Trophoblast cell (in vitro differentiated cells and primary cell): ENCODE measurements at regions not wholly inside any gene's neighbourhood (a gene's known extent, or its start where the extent isn't known, plus 50 kb on each side); places are given as distances from the start of the nearest gene placed in this dataset.
"Not testable (repeated sequence)": the region's sequence is repeated elsewhere in the genome, so short reads cannot be mapped to it uniquely, and the experiment has no call there.

Experiments
- DNase-seq, 2 donors: peaks; one replicate each; pipeline ENCODE4 v3.0.0-alpha.2; 2016
- H2AFZ ChIP-seq: 2 replicates; pipeline ENCODE4 v1.6.1; 2013; ENCODE audit warnings: low read length, moderate library complexity, mild to moderate bottlenecking; ENCODE audit not compliant: insufficient read depth, poor library complexity
- H2AK5ac ChIP-seq: 2 replicates; pipeline ENCODE4 v1.6.1; 2013; ENCODE audit warnings: mild to moderate bottlenecking, low read length
- H2BK120ac ChIP-seq: 2 replicates; pipeline ENCODE4 v1.6.1; 2013; ENCODE audit warnings: low read length, mild to moderate bottlenecking, moderate library complexity; ENCODE audit not compliant: insufficient read depth, poor library complexity
- H2BK12ac ChIP-seq: 2 replicates; pipeline ENCODE4 v1.6.1; 2013; ENCODE audit warnings: mild to moderate bottlenecking, low read length, moderate library complexity
- H2BK5ac ChIP-seq: 2 replicates; pipeline ENCODE4 v1.6.1; 2013; ENCODE audit warnings: low read length, low read depth, moderate library complexity, mild to moderate bottlenecking; ENCODE audit not compliant: poor library complexity
- H3K14ac ChIP-seq: 2 replicates; pipeline ENCODE4 v1.6.1; 2013; ENCODE audit warnings: mild to moderate bottlenecking, low read length
- H3K18ac ChIP-seq: 2 replicates; pipeline ENCODE4 v1.6.1; 2013; ENCODE audit warnings: mild to moderate bottlenecking, low read length
- H3K23ac ChIP-seq: 2 replicates; pipeline ENCODE4 v1.6.1; 2013; ENCODE audit warnings: low read length
- H3K27ac ChIP-seq: 2 replicates; pipeline ENCODE4 v1.5.1; 2013; ENCODE audit warnings: low read depth, mild to moderate bottlenecking, inconsistent platforms, low read length, moderate library complexity
- H3K27me3 ChIP-seq: 2 replicates; pipeline ENCODE4 v1.6.1; 2013; ENCODE audit warnings: inconsistent platforms, mild to moderate bottlenecking, low read length, moderate library complexity; ENCODE audit not compliant: insufficient read depth
- H3K36me3 ChIP-seq, 2 experiments: 1 replicate in 1 of 2; 2 replicates in 1 of 2; pipeline ENCODE4 v1.6.1; 2013; ENCODE audit warnings: low read length in 2 of 2, mild to moderate bottlenecking in 2 of 2, moderate library complexity in 1 of 2; ENCODE audit not compliant: insufficient read depth in 2 of 2, control insufficient read depth in 1 of 2
- H3K4ac ChIP-seq: 2 replicates; pipeline ENCODE4 v1.6.1; 2013; ENCODE audit warnings: low read depth, mild to moderate bottlenecking, low read length, moderate library complexity
- H3K4me1 ChIP-seq, 2 experiments: 1 replicate in 1 of 2; 2 replicates in 1 of 2; pipeline ENCODE4 v1.6.1; 2013; ENCODE audit warnings: low read length in 2 of 2, mild to moderate bottlenecking in 2 of 2, moderate library complexity in 1 of 2; ENCODE audit not compliant: insufficient read depth in 2 of 2, control insufficient read depth in 1 of 2
- H3K4me2 ChIP-seq: 2 replicates; pipeline ENCODE4 v1.6.1; 2013; ENCODE audit warnings: inconsistent platforms, mild to moderate bottlenecking, low read length, moderate library complexity
- H3K4me3 ChIP-seq: 2 replicates; pipeline ENCODE4 v1.5.1; 2013; ENCODE audit warnings: mild to moderate bottlenecking, low read depth, low read length, inconsistent platforms
- H3K79me1 ChIP-seq: one replicate; pipeline ENCODE4 v1.6.1; 2013; ENCODE audit warnings: low read length
- H3K79me2 ChIP-seq: 2 replicates; pipeline ENCODE4 v1.6.1; 2013; ENCODE audit warnings: low read length, mild to moderate bottlenecking; ENCODE audit not compliant: control insufficient read depth, insufficient read depth, poor library complexity
- H3K9ac ChIP-seq: 2 replicates; pipeline ENCODE4 v1.6.1; 2013; ENCODE audit warnings: mild to moderate bottlenecking, low read length
- H3K9me3 ChIP-seq: 2 replicates; pipeline ENCODE4 v1.6.1; 2013; ENCODE audit warnings: low read depth, mild to moderate bottlenecking, control low read depth, inconsistent platforms, low read length; ENCODE audit not compliant: insufficient read depth
- H4K12ac ChIP-seq: 2 replicates; pipeline ENCODE4 v1.6.1; 2013; ENCODE audit warnings: low read depth, mild to moderate bottlenecking, low read length, moderate library complexity
- H4K8ac ChIP-seq: 2 replicates; pipeline ENCODE4 v1.6.1; 2013; ENCODE audit warnings: low read depth, mild to moderate bottlenecking, low read length, moderate library complexity
- H4K91ac ChIP-seq: one replicate; pipeline ENCODE4 v1.6.1; 2013; ENCODE audit warnings: low read depth, mild to moderate bottlenecking, low read length, moderate library complexity
- WGBS: extraction: QIAGEN DNeasy Blood & Tissue Kit; methylation state at CpG from one replicate; pipeline ENCODE4 v1.1.7; 2013; ENCODE audit warnings: missing lambda C conversion rate; ENCODE audit not compliant: insufficient read length, insufficient coverage; ENCODE audit errors: extremely low coverage; 5-methylcytosine and 5-hydroxymethylcytosine counted together

- not testable (repeated sequence) for H3K4me2 ChIP-seq, H2AK5ac ChIP-seq, H2BK5ac ChIP-seq, H3K9me3 ChIP-seq, H3K4me3 ChIP-seq, H4K12ac ChIP-seq, H4K8ac ChIP-seq, H3K27me3 ChIP-seq, H3K9ac ChIP-seq, H3K23ac ChIP-seq, H3K27ac ChIP-seq, H2BK120ac ChIP-seq, H3K14ac ChIP-seq, H3K4me1 ChIP-seq, H3K79me1 ChIP-seq, H3K18ac ChIP-seq, H3K4ac ChIP-seq, H2BK12ac ChIP-seq, H4K91ac ChIP-seq, H3K79me2 ChIP-seq, H3K36me3 ChIP-seq, DNase-seq, H2AFZ ChIP-seq
- WGBS, result no CpG with 5 or more reads among the region's 8 CpGs
Observed at GRCh38 chr2:183975676-183976075, 622.7 kb upstream of the ZNF804A start.

GRCh38 chr2:183984871-183985270 lies 613.5 kb upstream of the ZNF804A start:
- H3K4me1 ChIP-seq, result no peaks in the 10 kb centered on the region
- H3K9me3 ChIP-seq, result no peaks in the 10 kb centered on the region
- peak in 1 of 2 donors; percentile 10 for DNase-seq
- H2BK120ac ChIP-seq, result no peak overlapping the region
- no peak overlapping the region for H3K23ac ChIP-seq
- no peak overlapping the region for H3K4ac ChIP-seq
- H2BK12ac ChIP-seq, result no peak overlapping the region
- H3K4me2 ChIP-seq, result no peak overlapping the region
- no peak overlapping the region for H3K18ac ChIP-seq
- no peaks in the 10 kb centered on the region for H3K36me3 ChIP-seq
- H3K79me1 ChIP-seq, result no peaks in the 10 kb centered on the region
- no peaks in the 10 kb centered on the region for H3K79me2 ChIP-seq
- no peak overlapping the region for H4K91ac ChIP-seq
- no peak overlapping the region for H2AFZ ChIP-seq
- H2BK5ac ChIP-seq, result no peak overlapping the region
- H4K8ac ChIP-seq, result no peak overlapping the region
- H2AK5ac ChIP-seq, result no peak overlapping the region
- H4K12ac ChIP-seq, result no peak overlapping the region
- no peak overlapping the region for H3K27ac ChIP-seq
- no peak overlapping the region for H3K14ac ChIP-seq
- H3K4me3 ChIP-seq, result no peak overlapping the region
- no peak overlapping the region for H3K9ac ChIP-seq
- no peaks in the 10 kb centered on the region for H3K27me3 ChIP-seq

GRCh38 chr2:183991968-183992367 lies 606.4 kb upstream of the ZNF804A start:
- no peak overlapping the region for H3K4ac ChIP-seq

GRCh38 chr2:183993052-183993451 lies 605.3 kb upstream of the ZNF804A start:
- Histone ChIP-seq H3K36me3 (no peaks in the 10 kb centered on the region), H3K79me1 (peaks cover 12% of the 10 kb centered on the region), H3K4me3 (no peak overlapping the region), H4K12ac (no peak overlapping the region), H3K23ac (no peak overlapping the region), H2AK5ac (no peak overlapping the region), H3K14ac (no peak overlapping the region), H2BK5ac (no peak overlapping the region), H3K4me2 (no peak overlapping the region), H3K4ac (no peak overlapping the region), H4K91ac (no peak overlapping the region), H3K9me3 (no peaks in the 10 kb centered on the region), H3K4me1 (peaks cover 0 to 4% of the 10 kb centered on the region in 2 experiments), H2BK120ac (no peak overlapping the region), H2BK12ac (no peak overlapping the region), H3K18ac (no peak overlapping the region), H2AFZ (no peak overlapping the region), H4K8ac (no peak overlapping the region), H3K27ac (no peak overlapping the region), H3K79me2 (no peaks in the 10 kb centered on the region), H3K27me3 (no peaks in the 10 kb centered on the region), H3K9ac (no peak overlapping the region)
- no peak for DNase-seq
- no CpG with 5 or more reads among the region's 1 CpG for WGBS

More at GRCh38 chr2:183991968-183992367, 606.4 kb upstream of the ZNF804A start:
- Histone ChIP-seq H4K8ac (no peak overlapping the region), H3K79me2 (no peaks in the 10 kb centered on the region), H4K91ac (no peak overlapping the region), H3K23ac (no peak overlapping the region), H3K14ac (no peak overlapping the region), H4K12ac (no peak overlapping the region), H3K4me1 (peaks cover 0 to 2% of the 10 kb centered on the region in 2 experiments), H2AK5ac (no peak overlapping the region), H2BK12ac (no peak overlapping the region), H2BK120ac (no peak overlapping the region), H3K4me3 (no peak overlapping the region), H2AFZ (no peak overlapping the region), H3K4me2 (no peak overlapping the region), H3K9me3 (no peaks in the 10 kb centered on the region), H3K9ac (no peak overlapping the region), H3K18ac (no peak overlapping the region), H3K27me3 (no peaks in the 10 kb centered on the region), H3K79me1 (peaks cover 5% of the 10 kb centered on the region), H3K36me3 (no peaks in the 10 kb centered on the region), H2BK5ac (no peak overlapping the region), H3K27ac (no peak overlapping the region)
- no peak for DNase-seq
